ENCODE measurements at regions not wholly inside any gene's neighbourhood (a gene's known extent, or its start where the extent isn't known, plus 50 kb on each side); places are given as distances from the start of the nearest gene placed in this dataset.

- dilution Hi-C loops (cut with HindIII; ENCODE audit: low sequenced_read_pairs, unreplicated experiment) (no loop called here), intact Hi-C loops (cut with micrococcal nuclease) (no loop called here), in situ Hi-C loops (cut with MboI; ENCODE audit: low sequenced_read_pairs) (no loop called here)
- H3K36me3 ChIP-seq (ENCODE audit: control insufficient read depth, insufficient read depth, low read length) = no peaks in the 10 kb centered on the region
- no peak overlapping the region for H2BK15ac ChIP-seq (ENCODE audit: low read depth, low read length)
- H2BK120ac ChIP-seq (ENCODE audit: low read depth, low read length) = no peak overlapping the region
- no peak overlapping the region for H2AK5ac ChIP-seq (ENCODE audit: low read depth, low read length)
- no peak overlapping the region for H3K14ac ChIP-seq (replicated peaks; ENCODE audit: low read depth, low read length)
- no CpG with 5 or more reads among the region's 1 CpG for WGBS, 2 experiments (ENCODE audit: extremely low coverage in 2 of 2, insufficient read length in 1 of 2)
- H4K8ac ChIP-seq (ENCODE audit: low read depth in 2 of 2, low read length in 2 of 2) = no peak overlapping the region
- TF ChIP-seq RCOR1 (IDR thresholded peaks at IDR 0.05; ENCODE audit: insufficient replicate concordance, low read length) = no peak
- no peak for TF ChIP-seq MAFK (IDR thresholded peaks at IDR 0.05; ENCODE audit: low read depth, low read length)
- no peak for TF ChIP-seq SMC3 (IDR thresholded peaks at IDR 0.05; ENCODE audit: low read depth, low read length)
- TF ChIP-seq MXI1 (IDR thresholded peaks at IDR 0.05; ENCODE audit: borderline replicate concordance, low read depth, low read length) = no peak
- TF ChIP-seq RFX5 (IDR thresholded peaks at IDR 0.05; ENCODE audit: low read depth, low read length) = no peak
- TF ChIP-seq USF2 (IDR thresholded peaks at IDR 0.05; ENCODE audit: low read depth, low read length) = no peak
- TF ChIP-seq POLR2A (IDR thresholded peaks at IDR 0.05; ENCODE audit: low read depth, low read length) = no peak
- no peak for TF ChIP-seq CHD1 (IDR thresholded peaks at IDR 0.05; ENCODE audit: low read depth, low read length)
- TF ChIP-seq CEBPB (IDR thresholded peaks at IDR 0.05; ENCODE audit: low read depth, low read length) = no peak
- no peak for TF ChIP-seq RAD21 (IDR thresholded peaks at IDR 0.05; ENCODE audit: low read length)
- no peak for TF ChIP-seq ELK1 (IDR thresholded peaks at IDR 0.05; ENCODE audit: borderline replicate concordance, low read depth, low read length)
- TF ChIP-seq CTCF (conservative IDR thresholded peaks at IDR 0.05; ENCODE audit: low read depth, low read length) = no peak
- no peaks in the 10 kb centered on the region for H3K79me1 ChIP-seq (ENCODE audit: low read depth in 1 of 2, low read length in 2 of 2)
- H3K18ac ChIP-seq (ENCODE audit: low read depth, low read length) = no peak overlapping the region
- H2AK9ac ChIP-seq (replicated peaks; ENCODE audit: low read depth, low read length, poor library complexity) = no peak overlapping the region
- no peak overlapping the region for H2BK5ac ChIP-seq (ENCODE audit: low read depth, low read length, poor library complexity, severe bottlenecking)
- BruUV-seq (replicated peaks) = no TSS peak
- ATAC-seq (ENCODE audit: low read depth) (no peak), DNase-seq (no peak)
- no peaks in the 10 kb centered on the region for H3K27me3 ChIP-seq (ENCODE audit: control insufficient read depth, insufficient read depth, low read length)
- no peak overlapping the region for H3K4me3 ChIP-seq (ENCODE audit: insufficient read depth, low read depth, low read length)
- no peak overlapping the region for H3K4me2 ChIP-seq (ENCODE audit: low read depth, low read length)
- no peak overlapping the region for H3K23ac ChIP-seq (ENCODE audit: low read depth, low read length)
- H3K56ac ChIP-seq (ENCODE audit: extremely low read depth, insufficient read depth, low read length) = no peak overlapping the region
- H4K5ac ChIP-seq (ENCODE audit: low read depth, low read length) = no peak overlapping the region
- no peaks in the 10 kb centered on the region for H4K20me1 ChIP-seq (ENCODE audit: insufficient read depth, low read length)
- no peaks in the 10 kb centered on the region for H3K9me1 ChIP-seq (ENCODE audit: insufficient read depth, low read length)
- peaks cover 5% of the 10 kb centered on the region; the same call in 1 of the 2 replicates for H3K9me3 ChIP-seq (ENCODE audit: control insufficient read depth, insufficient read depth, low read length)
- H3K9ac ChIP-seq (ENCODE audit: low read depth, low read length) = no peak overlapping the region
- H3K4me1 ChIP-seq (ENCODE audit: control insufficient read depth, insufficient read depth, low read length) = no peaks in the 10 kb centered on the region
- no peak overlapping the region for H2BK20ac ChIP-seq (ENCODE audit: low read depth, low read length)
- no peak overlapping the region for H3K27ac ChIP-seq (ENCODE audit: insufficient read depth, low read length)
- H2AFZ ChIP-seq (replicated peaks; ENCODE audit: low read length, poor library complexity) = no peak overlapping the region
- no peak overlapping the region for H3K4ac ChIP-seq (ENCODE audit: low read depth, low read length)
- H4K91ac ChIP-seq (ENCODE audit: insufficient read depth, low read depth, low read length) = no peak overlapping the region
- ChIA-PET POLR2A (ENCODE audit: unreplicated experiment) (no interaction called here), CTCF (no interaction called here)
Observed at GRCh38 chr5:90051756-90052155, 357.8 kb downstream of the CETN3 start.
